Mesenchymal stem cell (in vitro differentiated cells and primary cell): ENCODE measurements at regions not wholly inside any gene's neighbourhood (a gene's known extent, or its start where the extent isn't known, plus 50 kb on each side); places are given as distances from the start of the nearest gene placed in this dataset.

Experiments
- DNase-seq: peaks from one replicate; pipeline ENCODE4 v3.0.0-alpha.2; 2013
- H2AFZ ChIP-seq: one replicate; pipeline ENCODE4 v1.6.1; 2013; ENCODE audit warnings: low read depth, mild to moderate bottlenecking, control low read depth, inconsistent platforms, low read length, moderate library complexity
- H2AK5ac ChIP-seq: 2 replicates; pipeline ENCODE4 v1.6.1; 2013; ENCODE audit warnings: low read length, moderate library complexity, mild to moderate bottlenecking, inconsistent platforms; ENCODE audit not compliant: severe bottlenecking
- H2BK120ac ChIP-seq: one replicate; pipeline ENCODE4 v1.6.1; 2013; ENCODE audit warnings: low read depth, mild to moderate bottlenecking, inconsistent platforms, low read length, moderate library complexity
- H2BK12ac ChIP-seq, 2 experiments: one replicate each; pipeline ENCODE4 v1.6.1; 2013; ENCODE audit warnings: inconsistent platforms in 2 of 2, low read length in 2 of 2, mild to moderate bottlenecking in 2 of 2, moderate library complexity in 2 of 2, control low read depth in 1 of 2
- H2BK15ac ChIP-seq: one replicate; pipeline ENCODE4 v1.6.1; 2013; ENCODE audit warnings: mild to moderate bottlenecking, low read depth, inconsistent platforms; ENCODE audit not compliant: poor library complexity, severe bottlenecking
- H2BK5ac ChIP-seq: 2 replicates; pipeline ENCODE4 v1.6.1; 2013; ENCODE audit warnings: low read depth, mild to moderate bottlenecking, low read length, control low read depth, inconsistent platforms; ENCODE audit not compliant: poor library complexity, severe bottlenecking
- H3K14ac ChIP-seq, 2 experiments: one replicate each; pipeline ENCODE4 v1.6.1; 2013; ENCODE audit warnings: inconsistent platforms in 2 of 2, low read length in 2 of 2, control low read depth in 1 of 2, mild to moderate bottlenecking in 1 of 2, moderate library complexity in 1 of 2
- H3K18ac ChIP-seq, 2 experiments: one replicate each; pipeline ENCODE4 v1.6.1; 2013; ENCODE audit warnings: inconsistent platforms in 2 of 2, low read length in 2 of 2, control low read depth in 1 of 2, low read depth in 1 of 2, mild to moderate bottlenecking in 1 of 2
- H3K23ac ChIP-seq, 2 experiments: one replicate each; pipeline ENCODE4 v1.6.1; 2013; ENCODE audit warnings: inconsistent platforms in 2 of 2, low read length in 2 of 2, mild to moderate bottlenecking in 2 of 2, moderate library complexity in 2 of 2, control low read depth in 1 of 2
- H3K27ac ChIP-seq: 2 replicates; pipeline ENCODE4 v1.5.1; 2013; ENCODE audit warnings: mild to moderate bottlenecking, moderate library complexity, low read length, control low read depth, inconsistent platforms; ENCODE audit not compliant: poor library complexity, severe bottlenecking
- H3K27me3 ChIP-seq, 2 experiments: 2 replicates each; pipeline versions ENCODE4 v1.6.1 to v1.7.0; 2013; ENCODE audit warnings: low read length in 2 of 2, mild to moderate bottlenecking in 2 of 2, moderate library complexity in 2 of 2, control low read depth in 1 of 2, inconsistent platforms in 1 of 2; ENCODE audit not compliant: control insufficient read depth in 1 of 2, insufficient read depth in 1 of 2
- H3K36me3 ChIP-seq, 2 experiments: 2 replicates each; pipeline versions ENCODE4 v1.6.1 to v1.7.0; 2013; ENCODE audit warnings: low read length in 2 of 2, control low read depth in 1 of 2, inconsistent platforms in 1 of 2, low read depth in 1 of 2, mild to moderate bottlenecking in 1 of 2; ENCODE audit not compliant: insufficient read depth in 2 of 2, control insufficient read depth in 1 of 2
- H3K4ac ChIP-seq, 2 experiments: one replicate each; pipeline ENCODE4 v1.6.1; 2013; ENCODE audit warnings: inconsistent platforms in 2 of 2, low read length in 2 of 2, mild to moderate bottlenecking in 2 of 2, moderate library complexity in 2 of 2, control low read depth in 1 of 2, low read depth in 1 of 2
- H3K4me1 ChIP-seq: 2 replicates; pipeline ENCODE4 v1.6.1; 2013; ENCODE audit warnings: low read depth, low read length, control low read depth; ENCODE audit not compliant: control insufficient read depth, insufficient read depth
- H3K4me2 ChIP-seq: 2 replicates; pipeline ENCODE4 v1.6.1; 2013; ENCODE audit warnings: low read length, mild to moderate bottlenecking, inconsistent platforms; ENCODE audit not compliant: poor library complexity, severe bottlenecking
- H3K4me3 ChIP-seq, 2 experiments: 2 replicates each; pipeline versions ENCODE4 v1.5.1 to v1.7.0; 2013; ENCODE audit warnings: low read length in 2 of 2, mild to moderate bottlenecking in 2 of 2, control low read depth in 1 of 2, low read depth in 1 of 2; ENCODE audit not compliant: insufficient read depth in 1 of 2
- H3K79me1 ChIP-seq: replicated peaks from 2 replicates; pipeline ENCODE4 v1.6.1; 2013; ENCODE audit warnings: mild to moderate bottlenecking, control low read depth, low read length, inconsistent platforms; ENCODE audit not compliant: poor library complexity, severe bottlenecking
- H3K9ac ChIP-seq: 2 replicates; pipeline ENCODE4 v1.7.0; 2013; ENCODE audit warnings: mild to moderate bottlenecking, low read length, moderate library complexity
- H3K9me3 ChIP-seq: 2 replicates; pipeline ENCODE4 v1.7.0; 2013; ENCODE audit warnings: mild to moderate bottlenecking, low read length; ENCODE audit not compliant: control insufficient read depth
- H4K8ac ChIP-seq: one replicate; pipeline ENCODE4 v1.6.1; 2013; ENCODE audit warnings: inconsistent platforms, mild to moderate bottlenecking, low read length, moderate library complexity
- H4K91ac ChIP-seq: one replicate; pipeline ENCODE4 v1.6.1; 2013; ENCODE audit warnings: mild to moderate bottlenecking, low read length, inconsistent platforms
- WGBS: methylation state at CpG from one replicate; pipeline ENCODE4 v1.1.7; 2013; ENCODE audit warnings: mixed read lengths; 5-methylcytosine and 5-hydroxymethylcytosine counted together

- peak overlapping the region; percentile 82 for H4K8ac ChIP-seq
- peak overlapping the region; percentile 79 for H2BK5ac ChIP-seq
- no peak overlapping the region for H4K91ac ChIP-seq
- H3K9me3 ChIP-seq, result peaks cover 5% of the 10 kb centered on the region
- peak overlapping the region; percentile 98 for H2AK5ac ChIP-seq
- no peak overlapping the region for H2AFZ ChIP-seq
- peak overlapping the region; percentile 49 to 63 for H2BK12ac ChIP-seq
- H3K4me1 ChIP-seq, result peaks cover 7% of the 10 kb centered on the region
- no peak overlapping the region for H3K4me3 ChIP-seq
- no peak overlapping the region for H3K23ac ChIP-seq
- no peaks in the 10 kb centered on the region for H3K36me3 ChIP-seq
- no peaks in the 10 kb centered on the region for H3K79me1 ChIP-seq
- no peaks in the 10 kb centered on the region for H3K27me3 ChIP-seq
- H3K9ac ChIP-seq, result peak overlapping the region; percentile 71
- 71% methylated on average over 1 of the region's 1 CpG for WGBS
- H3K14ac ChIP-seq, result peak overlapping the region in 1 of 2 experiments; percentile 55
- peak overlapping the region in 1 of 2 experiments; percentile 28 for H3K18ac ChIP-seq
- no peak overlapping the region for H2BK120ac ChIP-seq
- H2BK15ac ChIP-seq, result no peak overlapping the region
- peak overlapping the region; percentile 97 for H3K27ac ChIP-seq
- peak overlapping the region; percentile 16 for H3K4me2 ChIP-seq
- peak; percentile 93 for DNase-seq
- peak overlapping the region in 1 of 2 experiments; percentile 77 for H3K4ac ChIP-seq
Observed at GRCh38 chr7:106485031-106485551, 175.9 kb downstream of the CCDC71L start.

GRCh38 chr7:106484562-106484961, 176.4 kb downstream of the CCDC71L start:
- H3K36me3 ChIP-seq, result no peaks in the 10 kb centered on the region
- WGBS, result no CpG with 5 or more reads among the region's 1 CpG
- no peak overlapping the region for H3K4me3 ChIP-seq
- H2BK12ac ChIP-seq, result no peak overlapping the region
- H3K4me2 ChIP-seq, result peak overlapping the region; percentile 1
- no peak overlapping the region for H3K18ac ChIP-seq
- H3K9ac ChIP-seq, result peak overlapping the region; percentile 71
- no peak overlapping the region for H4K91ac ChIP-seq
- H2AK5ac ChIP-seq, result no peak overlapping the region
- no peak overlapping the region for H4K8ac ChIP-seq
- H2BK15ac ChIP-seq, result no peak overlapping the region
- no peak overlapping the region for H3K4ac ChIP-seq
- H3K27me3 ChIP-seq, result no peaks in the 10 kb centered on the region
- no peaks in the 10 kb centered on the region for H3K9me3 ChIP-seq
- H2AFZ ChIP-seq, result no peak overlapping the region
- peak overlapping the region; percentile 33 for H2BK5ac ChIP-seq
- no peak overlapping the region for H3K14ac ChIP-seq
- peak overlapping the region; percentile 97 for H3K27ac ChIP-seq
- peaks cover 7% of the 10 kb centered on the region for H3K4me1 ChIP-seq
- peak; percentile 79 for DNase-seq
- no peak overlapping the region for H3K23ac ChIP-seq
- H2BK120ac ChIP-seq, result no peak overlapping the region
- no peaks in the 10 kb centered on the region for H3K79me1 ChIP-seq

- Histone ChIP-seq H3K18ac (no peak overlapping the region), H4K91ac (no peak overlapping the region)
- WGBS, result 97% methylated on average over 4 of the region's 4 CpGs
Observed at GRCh38 chr7:106482091-106482490, 178.9 kb downstream of the CCDC71L start.

GRCh38 chr7:106480616-106481031, 180.3 kb downstream of the CCDC71L start:
- 100% methylated on average over 3 of the region's 3 CpGs for WGBS
- Histone ChIP-seq H3K79me1 (no peaks in the 10 kb centered on the region), H3K4me1 (peaks cover 7% of the 10 kb centered on the region), H2AK5ac (no peak overlapping the region), H3K4ac (no peak overlapping the region), H3K27ac (no peak overlapping the region), H2BK5ac (peak overlapping the region; percentile 70), H2BK15ac (no peak overlapping the region), H3K4me3 (no peak overlapping the region), H3K23ac (no peak overlapping the region), H3K9ac (no peak overlapping the region), H4K91ac (no peak overlapping the region), H2BK120ac (no peak overlapping the region), H3K36me3 (no peaks in the 10 kb centered on the region), H2BK12ac (no peak overlapping the region), H2AFZ (no peak overlapping the region), H3K27me3 (no peaks in the 10 kb centered on the region), H3K4me2 (no peak overlapping the region), H3K9me3 (no peaks in the 10 kb centered on the region), H3K18ac (peak overlapping the region; percentile 12 to 79), H3K14ac (no peak overlapping the region), H4K8ac (no peak overlapping the region)
- DNase-seq, result no peak

More at GRCh38 chr7:106482091-106482490, 178.9 kb downstream of the CCDC71L start:
- no peak overlapping the region for H2BK120ac ChIP-seq
- no peak overlapping the region for H3K14ac ChIP-seq
- DNase-seq, result no peak
- H2BK5ac ChIP-seq, result no peak overlapping the region
- H2AK5ac ChIP-seq, result no peak overlapping the region
- no peak overlapping the region for H3K4me2 ChIP-seq
- no peak overlapping the region for H3K27ac ChIP-seq
- H3K27me3 ChIP-seq, result no peaks in the 10 kb centered on the region
- no peak overlapping the region for H2BK12ac ChIP-seq
- H4K8ac ChIP-seq, result no peak overlapping the region
- H3K23ac ChIP-seq, result no peak overlapping the region
- H2BK15ac ChIP-seq, result no peak overlapping the region
- H3K9me3 ChIP-seq, result no peaks in the 10 kb centered on the region
- no peak overlapping the region for H3K4me3 ChIP-seq
- no peaks in the 10 kb centered on the region for H3K36me3 ChIP-seq
- no peaks in the 10 kb centered on the region for H3K79me1 ChIP-seq
- H3K9ac ChIP-seq, result no peak overlapping the region
- peaks cover 7% of the 10 kb centered on the region for H3K4me1 ChIP-seq
- no peak overlapping the region for H3K4ac ChIP-seq
- no peak overlapping the region for H2AFZ ChIP-seq
